GM12878 (cell line): ENCODE measurements at regions not wholly inside any gene's neighbourhood (a gene's known extent, or its start where the extent isn't known, plus 50 kb on each side); places are given as distances from the start of the nearest gene placed in this dataset.

Experiments
- CTCF ChIP-seq, 3 experiments: IDR thresholded peaks in 2 of 3; conservative IDR thresholded peaks in 1 of 3; 2 replicates each; pipeline ENCODE4 v1.5.1; 2011; ENCODE audit warnings: low read depth in 3 of 3, low read length in 3 of 3, mild to moderate bottlenecking in 3 of 3, control low read depth in 2 of 3, moderate library complexity in 2 of 3, inconsistent platforms in 1 of 3, mixed read lengths in 1 of 3; ENCODE audit not compliant: control insufficient read depth in 2 of 3, insufficient read depth in 1 of 3; ENCODE audit errors: extremely low read depth in 1 of 3
- E2F4 ChIP-seq: IDR thresholded peaks from 2 replicates; pipeline ENCODE4 v1.6.1; 2012; ENCODE audit warnings: low read depth, low read length, improper control_type of control experiment
- EED ChIP-seq: sonication (generic); IDR thresholded peaks from 2 replicates; pipeline ENCODE4 v1.6.1; 2016; ENCODE audit warnings: antibody characterized with exemption, low read depth
- EZH2 ChIP-seq: IDR thresholded peaks from 2 replicates; pipeline ENCODE4 v1.6.1; 2012; ENCODE audit warnings: low read depth, mild to moderate bottlenecking, control low read depth, inconsistent platforms, low read length, borderline replicate concordance; ENCODE audit not compliant: control insufficient read depth
- FOS ChIP-seq: IDR thresholded peaks from 3 replicates; pipeline ENCODE4 v1.6.1; 2011; ENCODE audit warnings: borderline replicate concordance; ENCODE audit not compliant: insufficient read length; ENCODE audit errors: extremely low read depth
- GABPA ChIP-seq: IDR thresholded peaks from 2 replicates; pipeline ENCODE4 v1.6.1; 2014; ENCODE audit warnings: antibody characterized with exemption, low read depth, mild to moderate bottlenecking, inconsistent platforms
- MAX ChIP-seq: IDR thresholded peaks from 2 replicates; pipeline ENCODE4 v1.6.1; 2012; ENCODE audit warnings: low read depth, low read length, improper control_type of control experiment
- MEF2A ChIP-seq: IDR thresholded peaks from 2 replicates; pipeline ENCODE4 v1.6.1; 2011; ENCODE audit warnings: low read depth, mild to moderate bottlenecking, low read length, moderate library complexity; ENCODE audit not compliant: insufficient read depth
- NFYA ChIP-seq: IDR thresholded peaks from 2 replicates; pipeline ENCODE4 v1.6.1; 2011; ENCODE audit warnings: low read depth, mild to moderate bottlenecking, low read length, improper control_type of control experiment, borderline replicate concordance
- NR2C1 ChIP-seq: fragments of 450-650 bp; IDR thresholded peaks from 2 replicates; pipeline ENCODE4 v1.6.1; 2017; ENCODE audit warnings: antibody characterized with exemption, mild to moderate bottlenecking, moderate library complexity
- POLR2A ChIP-seq: IDR thresholded peaks from 2 replicates; pipeline ENCODE4 v1.6.1; 2011; ENCODE audit warnings: low read depth, mild to moderate bottlenecking, low read length
- PRDM15 ChIP-seq: fragments of 450-650 bp; formaldehyde crosslinking; IDR thresholded peaks from 2 replicates; pipeline ENCODE4 v1.4.0; 2020; ENCODE audit warnings: mild to moderate bottlenecking, moderate library complexity
- SIN3A ChIP-seq: IDR thresholded peaks from 2 replicates; pipeline ENCODE4 v1.6.1; 2012; ENCODE audit warnings: low read depth, low read length, improper control_type of control experiment
- SMAD1 ChIP-seq: fragments of 450-650 bp; IDR thresholded peaks from 2 replicates; pipeline ENCODE4 v1.6.1; 2018; ENCODE audit warnings: mild to moderate bottlenecking, low read depth; ENCODE audit not compliant: partially characterized antibody

GRCh38 chrX:95884186-95884585 is 800.5 kb upstream of the DIAPH2 start:
- TF ChIP-seq NFYA (no peak), POLR2A (no peak), NR2C1 (no peak), MAX (no peak), SIN3A (no peak), CTCF (IDR thresholded peaks at IDR 0.05 in 2 of 3, conservative IDR thresholded peaks at IDR 0.05 in 1 of 3; ENCODE audit: control insufficient read depth in 2 of 3, extremely low read depth in 1 of 3, insufficient read depth in 1 of 3, low read depth in 3 of 3, low read length in 3 of 3) (no peak), PRDM15 (CRISPR knock-in tag) (no peak), E2F4 (no peak), MEF2A (no peak), EED (no peak), GABPA (no peak), FOS (no peak), SMAD1 (no peak), EZH2 (no peak)
